ENCODE measurements at regions not wholly inside any gene's neighbourhood (a gene's known extent, or its start where the extent isn't known, plus 50 kb on each side); places are given as distances from the start of the nearest gene placed in this dataset.

DNA sequence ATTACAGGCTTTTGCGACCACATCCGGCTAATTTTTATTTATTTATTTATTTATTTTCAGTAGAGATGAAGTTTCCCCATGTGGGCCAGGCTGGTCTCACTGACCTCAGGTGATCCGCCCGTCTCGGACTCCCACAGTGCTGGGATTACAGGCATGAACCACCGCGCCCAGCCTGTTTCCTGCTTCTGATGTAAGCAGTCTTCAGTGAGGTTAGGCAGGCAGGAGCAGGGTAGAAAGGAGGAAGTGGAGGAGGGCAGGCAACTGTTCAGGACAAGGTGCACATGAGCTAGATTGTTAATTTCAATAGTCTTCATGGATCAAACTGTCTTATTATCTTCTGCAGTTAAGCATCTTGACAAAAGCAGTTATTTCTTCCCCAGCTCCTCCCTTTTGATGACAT, 605.0 kb downstream of the CCSER2 start:
- POLR2A ChIA-PET: no interaction called here
- CTCF ChIA-PET: no interaction called here
- Mint-ChIP-seq H3K4me3 (no peak overlapping the region), H3K9me3 (no peaks in the 10 kb centered on the region), H3K36me3 (no peaks in the 10 kb centered on the region), H3K27me3 (ENCODE audit: low read depth) (no peaks in the 10 kb centered on the region), H3K4me1 (peaks cover 5% of the 10 kb centered on the region), H3K27ac (no peak overlapping the region)
- ATAC-seq: no peak
- DNase-seq (ENCODE audit: low spot score): no peak
- no peak for TF ChIP-seq MYBL2 (CRISPR knock-in tag; IDR thresholded peaks at IDR 0.05)
- TF ChIP-seq, protein P1, sequence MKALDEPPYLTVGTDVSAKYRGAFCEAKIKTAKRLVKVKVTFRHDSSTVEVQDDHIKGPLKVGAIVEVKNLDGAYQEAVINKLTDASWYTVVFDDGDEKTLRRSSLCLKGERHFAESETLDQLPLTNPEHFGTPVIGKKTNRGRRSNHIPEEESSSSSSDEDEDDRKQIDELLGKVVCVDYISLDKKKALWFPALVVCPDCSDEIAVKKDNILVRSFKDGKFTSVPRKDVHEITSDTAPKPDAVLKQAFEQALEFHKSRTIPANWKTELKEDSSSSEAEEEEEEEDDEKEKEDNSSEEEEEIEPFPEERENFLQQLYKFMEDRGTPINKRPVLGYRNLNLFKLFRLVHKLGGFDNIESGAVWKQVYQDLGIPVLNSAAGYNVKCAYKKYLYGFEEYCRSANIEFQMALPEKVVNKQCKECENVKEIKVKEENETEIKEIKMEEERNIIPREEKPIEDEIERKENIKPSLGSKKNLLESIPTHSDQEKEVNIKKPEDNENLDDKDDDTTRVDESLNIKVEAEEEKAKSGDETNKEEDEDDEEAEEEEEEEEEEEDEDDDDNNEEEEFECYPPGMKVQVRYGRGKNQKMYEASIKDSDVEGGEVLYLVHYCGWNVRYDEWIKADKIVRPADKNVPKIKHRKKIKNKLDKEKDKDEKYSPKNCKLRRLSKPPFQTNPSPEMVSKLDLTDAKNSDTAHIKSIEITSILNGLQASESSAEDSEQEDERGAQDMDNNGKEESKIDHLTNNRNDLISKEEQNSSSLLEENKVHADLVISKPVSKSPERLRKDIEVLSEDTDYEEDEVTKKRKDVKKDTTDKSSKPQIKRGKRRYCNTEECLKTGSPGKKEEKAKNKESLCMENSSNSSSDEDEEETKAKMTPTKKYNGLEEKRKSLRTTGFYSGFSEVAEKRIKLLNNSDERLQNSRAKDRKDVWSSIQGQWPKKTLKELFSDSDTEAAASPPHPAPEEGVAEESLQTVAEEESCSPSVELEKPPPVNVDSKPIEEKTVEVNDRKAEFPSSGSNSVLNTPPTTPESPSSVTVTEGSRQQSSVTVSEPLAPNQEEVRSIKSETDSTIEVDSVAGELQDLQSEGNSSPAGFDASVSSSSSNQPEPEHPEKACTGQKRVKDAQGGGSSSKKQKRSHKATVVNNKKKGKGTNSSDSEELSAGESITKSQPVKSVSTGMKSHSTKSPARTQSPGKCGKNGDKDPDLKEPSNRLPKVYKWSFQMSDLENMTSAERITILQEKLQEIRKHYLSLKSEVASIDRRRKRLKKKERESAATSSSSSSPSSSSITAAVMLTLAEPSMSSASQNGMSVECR (CRISPR knock-in tag; IDR thresholded peaks at IDR 0.05; ENCODE audit: borderline replicate concordance): no peak
- TF ChIP-seq TEAD1 (CRISPR knock-in tag; IDR thresholded peaks at IDR 0.05): no peak
- TF ChIP-seq ATF1 (CRISPR knock-in tag; IDR thresholded peaks at IDR 0.05): no peak
- no peak for TF ChIP-seq ZNF232 (CRISPR knock-in tag; IDR thresholded peaks at IDR 0.05)
- TF ChIP-seq ZNF396 (CRISPR knock-in tag; IDR thresholded peaks at IDR 0.05; ENCODE audit: borderline replicate concordance): no peak
- TF ChIP-seq, protein P2, sequence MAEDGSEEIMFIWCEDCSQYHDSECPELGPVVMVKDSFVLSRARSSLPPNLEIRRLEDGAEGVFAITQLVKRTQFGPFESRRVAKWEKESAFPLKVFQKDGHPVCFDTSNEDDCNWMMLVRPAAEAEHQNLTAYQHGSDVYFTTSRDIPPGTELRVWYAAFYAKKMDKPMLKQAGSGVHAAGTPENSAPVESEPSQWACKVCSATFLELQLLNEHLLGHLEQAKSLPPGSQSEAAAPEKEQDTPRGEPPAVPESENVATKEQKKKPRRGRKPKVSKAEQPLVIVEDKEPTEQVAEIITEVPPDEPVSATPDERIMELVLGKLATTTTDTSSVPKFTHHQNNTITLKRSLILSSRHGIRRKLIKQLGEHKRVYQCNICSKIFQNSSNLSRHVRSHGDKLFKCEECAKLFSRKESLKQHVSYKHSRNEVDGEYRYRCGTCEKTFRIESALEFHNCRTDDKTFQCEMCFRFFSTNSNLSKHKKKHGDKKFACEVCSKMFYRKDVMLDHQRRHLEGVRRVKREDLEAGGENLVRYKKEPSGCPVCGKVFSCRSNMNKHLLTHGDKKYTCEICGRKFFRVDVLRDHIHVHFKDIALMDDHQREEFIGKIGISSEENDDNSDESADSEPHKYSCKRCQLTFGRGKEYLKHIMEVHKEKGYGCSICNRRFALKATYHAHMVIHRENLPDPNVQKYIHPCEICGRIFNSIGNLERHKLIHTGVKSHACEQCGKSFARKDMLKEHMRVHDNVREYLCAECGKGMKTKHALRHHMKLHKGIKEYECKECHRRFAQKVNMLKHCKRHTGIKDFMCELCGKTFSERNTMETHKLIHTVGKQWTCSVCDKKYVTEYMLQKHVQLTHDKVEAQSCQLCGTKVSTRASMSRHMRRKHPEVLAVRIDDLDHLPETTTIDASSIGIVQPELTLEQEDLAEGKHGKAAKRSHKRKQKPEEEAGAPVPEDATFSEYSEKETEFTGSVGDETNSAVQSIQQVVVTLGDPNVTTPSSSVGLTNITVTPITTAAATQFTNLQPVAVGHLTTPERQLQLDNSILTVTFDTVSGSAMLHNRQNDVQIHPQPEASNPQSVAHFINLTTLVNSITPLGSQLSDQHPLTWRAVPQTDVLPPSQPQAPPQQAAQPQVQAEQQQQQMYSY (CRISPR knock-in tag; IDR thresholded peaks at IDR 0.05): no peak
- TF ChIP-seq, protein P3, sequence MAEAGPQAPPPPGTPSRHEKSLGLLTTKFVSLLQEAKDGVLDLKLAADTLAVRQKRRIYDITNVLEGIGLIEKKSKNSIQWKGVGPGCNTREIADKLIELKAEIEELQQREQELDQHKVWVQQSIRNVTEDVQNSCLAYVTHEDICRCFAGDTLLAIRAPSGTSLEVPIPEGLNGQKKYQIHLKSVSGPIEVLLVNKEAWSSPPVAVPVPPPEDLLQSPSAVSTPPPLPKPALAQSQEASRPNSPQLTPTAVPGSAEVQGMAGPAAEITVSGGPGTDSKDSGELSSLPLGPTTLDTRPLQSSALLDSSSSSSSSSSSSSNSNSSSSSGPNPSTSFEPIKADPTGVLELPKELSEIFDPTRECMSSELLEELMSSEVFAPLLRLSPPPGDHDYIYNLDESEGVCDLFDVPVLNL (CRISPR knock-in tag; IDR thresholded peaks at IDR 0.05; ENCODE audit: borderline replicate concordance, low read depth): no peak
- no peak for TF ChIP-seq ZBTB21 (CRISPR knock-in tag; IDR thresholded peaks at IDR 0.05; ENCODE audit: borderline replicate concordance)
- TF ChIP-seq ZNF416 (CRISPR knock-in tag; IDR thresholded peaks at IDR 0.05): no peak

DNA sequence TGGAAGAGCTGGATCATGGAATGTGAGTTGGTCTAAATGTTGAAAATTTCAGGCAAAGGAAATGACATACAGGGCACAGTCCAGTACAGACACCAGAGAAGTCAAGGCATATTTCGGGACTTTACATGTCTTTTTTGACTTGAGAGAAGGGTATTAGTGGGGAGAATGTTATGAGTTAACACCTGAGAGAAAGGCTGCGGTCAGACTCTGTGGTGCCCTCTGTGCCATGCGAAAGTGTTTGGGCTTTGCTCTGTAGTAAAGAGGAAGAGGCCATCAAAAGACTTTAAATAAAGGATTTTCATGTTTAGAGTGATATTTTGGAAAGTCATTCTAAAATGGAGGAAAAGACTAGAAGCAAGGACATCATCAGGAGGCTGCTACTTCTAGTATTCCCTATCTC, 607.4 kb downstream of the CCSER2 start:
- no peak overlapping the region for H3K4me3 Mint-ChIP-seq
- DNase-seq (ENCODE audit: low spot score) (no peak), ATAC-seq (no peak)
- H3K4me1 Mint-ChIP-seq: peaks cover 10% of the 10 kb centered on the region
- peaks cover 1% of the 10 kb centered on the region; the same call in 1 of the 2 replicates for H3K27me3 Mint-ChIP-seq (ENCODE audit: low read depth)
- TF ChIP-seq RELA (CRISPR knock-in tag; IDR thresholded peaks at IDR 0.05; ENCODE audit: borderline replicate concordance) (no peak), NFATC4 (CRISPR knock-in tag; IDR thresholded peaks at IDR 0.05) (no peak), TCF7 (CRISPR knock-in tag; IDR thresholded peaks at IDR 0.05; ENCODE audit: low read depth) (no peak), FOXP1 (CRISPR knock-in tag; IDR thresholded peaks at IDR 0.05; ENCODE audit: borderline replicate concordance) (no peak), ZNF423 (CRISPR knock-in tag; IDR thresholded peaks at IDR 0.05) (no peak), ZNF219 (CRISPR knock-in tag; IDR thresholded peaks at IDR 0.05; ENCODE audit: borderline replicate concordance) (no peak)
- TF ChIP-seq, protein P4, sequence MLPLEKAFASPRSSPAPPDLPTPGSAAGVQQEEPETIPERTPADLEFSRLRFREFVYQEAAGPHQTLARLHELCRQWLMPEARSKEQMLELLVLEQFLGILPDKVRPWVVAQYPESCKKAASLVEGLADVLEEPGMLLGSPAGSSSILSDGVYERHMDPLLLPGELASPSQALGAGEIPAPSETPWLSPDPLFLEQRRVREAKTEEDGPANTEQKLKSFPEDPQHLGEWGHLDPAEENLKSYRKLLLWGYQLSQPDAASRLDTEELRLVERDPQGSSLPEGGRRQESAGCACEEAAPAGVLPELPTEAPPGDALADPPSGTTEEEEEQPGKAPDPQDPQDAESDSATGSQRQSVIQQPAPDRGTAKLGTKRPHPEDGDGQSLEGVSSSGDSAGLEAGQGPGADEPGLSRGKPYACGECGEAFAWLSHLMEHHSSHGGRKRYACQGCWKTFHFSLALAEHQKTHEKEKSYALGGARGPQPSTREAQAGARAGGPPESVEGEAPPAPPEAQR (CRISPR knock-in tag; IDR thresholded peaks at IDR 0.05): no peak
- TF ChIP-seq, protein P2 (CRISPR knock-in tag; IDR thresholded peaks at IDR 0.05): no peak
- TF ChIP-seq, protein P5, sequence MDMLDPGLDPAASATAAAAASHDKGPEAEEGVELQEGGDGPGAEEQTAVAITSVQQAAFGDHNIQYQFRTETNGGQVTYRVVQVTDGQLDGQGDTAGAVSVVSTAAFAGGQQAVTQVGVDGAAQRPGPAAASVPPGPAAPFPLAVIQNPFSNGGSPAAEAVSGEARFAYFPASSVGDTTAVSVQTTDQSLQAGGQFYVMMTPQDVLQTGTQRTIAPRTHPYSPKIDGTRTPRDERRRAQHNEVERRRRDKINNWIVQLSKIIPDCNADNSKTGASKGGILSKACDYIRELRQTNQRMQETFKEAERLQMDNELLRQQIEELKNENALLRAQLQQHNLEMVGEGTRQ (CRISPR knock-in tag; IDR thresholded peaks at IDR 0.05): no peak
- ChIA-PET CTCF (no interaction called here), POLR2A (no interaction called here)
- H3K36me3 Mint-ChIP-seq: no peaks in the 10 kb centered on the region
- H3K27ac Mint-ChIP-seq: no peak overlapping the region
- H3K9me3 Mint-ChIP-seq: no peaks in the 10 kb centered on the region

All from WTC11 (cell line).